Trophoblast cell (in vitro differentiated cells and primary cell): ENCODE measurements at regions not wholly inside any gene's neighbourhood (a gene's known extent, or its start where the extent isn't known, plus 50 kb on each side); places are given as distances from the start of the nearest gene placed in this dataset.

Source experiments
- DNase-seq, 2 donors: peaks; one replicate each; pipeline ENCODE4 v3.0.0-alpha.2; 2016
- H2AFZ ChIP-seq: 2 replicates; pipeline ENCODE4 v1.6.1; 2013; ENCODE audit warnings: low read length, moderate library complexity, mild to moderate bottlenecking; ENCODE audit not compliant: insufficient read depth, poor library complexity
- H2AK5ac ChIP-seq: 2 replicates; pipeline ENCODE4 v1.6.1; 2013; ENCODE audit warnings: mild to moderate bottlenecking, low read length
- H2BK120ac ChIP-seq: 2 replicates; pipeline ENCODE4 v1.6.1; 2013; ENCODE audit warnings: low read length, mild to moderate bottlenecking, moderate library complexity; ENCODE audit not compliant: insufficient read depth, poor library complexity
- H2BK12ac ChIP-seq: 2 replicates; pipeline ENCODE4 v1.6.1; 2013; ENCODE audit warnings: mild to moderate bottlenecking, low read length, moderate library complexity
- H2BK5ac ChIP-seq: 2 replicates; pipeline ENCODE4 v1.6.1; 2013; ENCODE audit warnings: low read length, low read depth, moderate library complexity, mild to moderate bottlenecking; ENCODE audit not compliant: poor library complexity
- H3K14ac ChIP-seq: 2 replicates; pipeline ENCODE4 v1.6.1; 2013; ENCODE audit warnings: mild to moderate bottlenecking, low read length
- H3K18ac ChIP-seq: 2 replicates; pipeline ENCODE4 v1.6.1; 2013; ENCODE audit warnings: mild to moderate bottlenecking, low read length
- H3K23ac ChIP-seq: 2 replicates; pipeline ENCODE4 v1.6.1; 2013; ENCODE audit warnings: low read length
- H3K27ac ChIP-seq: 2 replicates; pipeline ENCODE4 v1.5.1; 2013; ENCODE audit warnings: low read depth, mild to moderate bottlenecking, inconsistent platforms, low read length, moderate library complexity
- H3K27me3 ChIP-seq: 2 replicates; pipeline ENCODE4 v1.6.1; 2013; ENCODE audit warnings: inconsistent platforms, mild to moderate bottlenecking, low read length, moderate library complexity; ENCODE audit not compliant: insufficient read depth
- H3K36me3 ChIP-seq, 2 experiments: 1 replicate in 1 of 2; 2 replicates in 1 of 2; pipeline ENCODE4 v1.6.1; 2013; ENCODE audit warnings: low read length in 2 of 2, mild to moderate bottlenecking in 2 of 2, moderate library complexity in 1 of 2; ENCODE audit not compliant: insufficient read depth in 2 of 2, control insufficient read depth in 1 of 2
- H3K4ac ChIP-seq: 2 replicates; pipeline ENCODE4 v1.6.1; 2013; ENCODE audit warnings: low read depth, mild to moderate bottlenecking, low read length, moderate library complexity
- H3K4me1 ChIP-seq, 2 experiments: 1 replicate in 1 of 2; 2 replicates in 1 of 2; pipeline ENCODE4 v1.6.1; 2013; ENCODE audit warnings: low read length in 2 of 2, mild to moderate bottlenecking in 2 of 2, moderate library complexity in 1 of 2; ENCODE audit not compliant: insufficient read depth in 2 of 2, control insufficient read depth in 1 of 2
- H3K4me2 ChIP-seq: 2 replicates; pipeline ENCODE4 v1.6.1; 2013; ENCODE audit warnings: inconsistent platforms, mild to moderate bottlenecking, low read length, moderate library complexity
- H3K4me3 ChIP-seq: 2 replicates; pipeline ENCODE4 v1.5.1; 2013; ENCODE audit warnings: mild to moderate bottlenecking, low read depth, low read length, inconsistent platforms
- H3K79me1 ChIP-seq: one replicate; pipeline ENCODE4 v1.6.1; 2013; ENCODE audit warnings: low read length
- H3K79me2 ChIP-seq: 2 replicates; pipeline ENCODE4 v1.6.1; 2013; ENCODE audit warnings: low read length, mild to moderate bottlenecking; ENCODE audit not compliant: control insufficient read depth, insufficient read depth, poor library complexity
- H3K9ac ChIP-seq: 2 replicates; pipeline ENCODE4 v1.6.1; 2013; ENCODE audit warnings: mild to moderate bottlenecking, low read length
- H3K9me3 ChIP-seq: 2 replicates; pipeline ENCODE4 v1.6.1; 2013; ENCODE audit warnings: low read depth, mild to moderate bottlenecking, control low read depth, inconsistent platforms, low read length; ENCODE audit not compliant: insufficient read depth
- H4K12ac ChIP-seq: 2 replicates; pipeline ENCODE4 v1.6.1; 2013; ENCODE audit warnings: low read depth, mild to moderate bottlenecking, low read length, moderate library complexity
- H4K8ac ChIP-seq: 2 replicates; pipeline ENCODE4 v1.6.1; 2013; ENCODE audit warnings: low read depth, mild to moderate bottlenecking, low read length, moderate library complexity
- H4K91ac ChIP-seq: one replicate; pipeline ENCODE4 v1.6.1; 2013; ENCODE audit warnings: low read depth, mild to moderate bottlenecking, low read length, moderate library complexity
- WGBS: extraction: QIAGEN DNeasy Blood & Tissue Kit; methylation state at CpG from one replicate; pipeline ENCODE4 v1.1.7; 2013; ENCODE audit warnings: missing lambda C conversion rate; ENCODE audit not compliant: insufficient read length, insufficient coverage; ENCODE audit errors: extremely low coverage; 5-methylcytosine and 5-hydroxymethylcytosine counted together

DNA sequence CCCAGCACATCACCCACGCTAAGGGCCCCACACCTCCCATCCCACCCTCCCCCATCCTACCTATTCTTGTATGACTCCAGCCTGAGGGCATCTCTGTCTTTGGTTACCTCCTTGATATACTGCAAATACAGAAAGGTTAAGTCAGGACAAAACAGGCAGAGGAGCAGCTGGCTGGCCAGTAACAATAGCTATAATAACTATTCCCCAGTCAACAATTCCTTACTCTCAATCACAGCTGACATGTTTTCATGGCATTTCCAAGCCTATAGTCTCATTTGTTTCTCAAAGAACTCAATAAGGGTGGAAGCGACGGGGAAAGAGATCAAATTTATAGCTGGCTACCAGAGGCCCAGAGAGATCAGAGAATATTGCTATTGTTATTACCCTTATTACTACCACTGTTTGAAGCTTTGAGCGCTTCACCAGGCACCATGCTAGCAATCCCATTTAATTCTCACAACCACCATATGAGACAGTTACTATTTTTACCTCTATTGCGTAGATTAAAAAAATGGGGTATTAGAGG lies 93.0 kb upstream of the C2CD4B start:
- H3K14ac ChIP-seq, result no peak overlapping the region
- peaks cover 18% of the 10 kb centered on the region for H3K9me3 ChIP-seq

DNA sequence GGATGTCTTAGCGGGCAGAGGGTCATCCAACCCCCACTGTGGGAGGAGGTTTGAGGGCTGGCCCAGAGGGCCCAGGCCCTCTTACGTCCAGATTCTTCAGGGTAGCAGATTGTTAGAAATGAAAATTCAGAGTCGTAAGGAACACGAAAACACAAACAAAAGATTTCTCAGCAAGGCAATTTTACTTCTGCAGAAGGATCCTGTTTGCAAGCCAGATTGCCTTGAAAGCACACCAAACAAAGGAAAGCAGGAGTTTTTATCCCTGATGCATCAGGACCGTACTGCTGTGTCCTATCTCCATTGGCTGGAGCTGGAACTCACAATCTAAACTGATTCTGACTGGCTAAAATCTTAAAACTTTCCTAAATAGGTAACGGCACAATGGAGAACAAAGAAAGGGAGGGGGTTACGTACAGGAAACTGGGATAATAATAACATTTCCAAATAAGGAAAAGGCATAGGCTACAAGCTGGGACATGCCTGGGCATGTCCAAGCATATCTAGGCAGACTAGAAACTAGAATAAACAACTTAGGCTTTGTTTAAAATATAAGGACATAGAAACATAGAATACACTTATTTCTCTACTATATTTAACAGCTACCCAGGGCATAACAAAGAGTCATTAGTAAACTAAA lies 97.3 kb upstream of the C2CD4B start:
- DNase-seq, result no peak
- H3K4me2 ChIP-seq, result no peak overlapping the region
- H3K27me3 ChIP-seq, result no peaks in the 10 kb centered on the region
- peaks cover 31% of the 10 kb centered on the region for H3K9me3 ChIP-seq
- no peaks in the 10 kb centered on the region for H3K36me3 ChIP-seq
- no peak overlapping the region for H2BK120ac ChIP-seq
- no peak overlapping the region for H3K18ac ChIP-seq
- no peak overlapping the region for H2BK12ac ChIP-seq
- H3K79me2 ChIP-seq, result no peaks in the 10 kb centered on the region
- H3K27ac ChIP-seq, result no peak overlapping the region
- no peak overlapping the region for H4K8ac ChIP-seq
- no peak overlapping the region for H3K14ac ChIP-seq
- no peak overlapping the region for H3K4ac ChIP-seq
- H3K23ac ChIP-seq, result no peak overlapping the region
- H3K4me3 ChIP-seq, result no peak overlapping the region
- no CpG with 5 or more reads among the region's 7 CpGs for WGBS
- no peak overlapping the region for H2AK5ac ChIP-seq
- H4K91ac ChIP-seq, result no peak overlapping the region
- H2BK5ac ChIP-seq, result no peak overlapping the region
- no peak overlapping the region for H3K9ac ChIP-seq
- no peaks in the 10 kb centered on the region for H3K4me1 ChIP-seq
- H4K12ac ChIP-seq, result no peak overlapping the region
- H2AFZ ChIP-seq, result no peak overlapping the region
- H3K79me1 ChIP-seq, result no peaks in the 10 kb centered on the region

More for the DNA sequence above, 93.0 kb upstream of the C2CD4B start:
- Histone ChIP-seq H3K79me2 (no peaks in the 10 kb centered on the region), H2BK5ac (no peak overlapping the region), H3K4me1 (no peaks in the 10 kb centered on the region), H3K4me3 (no peak overlapping the region), H3K27me3 (no peaks in the 10 kb centered on the region), H3K18ac (no peak overlapping the region), H4K8ac (no peak overlapping the region), H2BK12ac (no peak overlapping the region), H3K36me3 (no peaks in the 10 kb centered on the region), H3K79me1 (no peaks in the 10 kb centered on the region), H2AFZ (no peak overlapping the region), H3K9ac (no peak overlapping the region), H3K23ac (no peak overlapping the region), H4K12ac (no peak overlapping the region), H3K4ac (no peak overlapping the region), H2AK5ac (no peak overlapping the region), H3K27ac (no peak overlapping the region), H4K91ac (no peak overlapping the region), H3K4me2 (no peak overlapping the region), H2BK120ac (no peak overlapping the region)
- no peak for DNase-seq
- no CpG with 5 or more reads among the region's 5 CpGs for WGBS

DNA sequence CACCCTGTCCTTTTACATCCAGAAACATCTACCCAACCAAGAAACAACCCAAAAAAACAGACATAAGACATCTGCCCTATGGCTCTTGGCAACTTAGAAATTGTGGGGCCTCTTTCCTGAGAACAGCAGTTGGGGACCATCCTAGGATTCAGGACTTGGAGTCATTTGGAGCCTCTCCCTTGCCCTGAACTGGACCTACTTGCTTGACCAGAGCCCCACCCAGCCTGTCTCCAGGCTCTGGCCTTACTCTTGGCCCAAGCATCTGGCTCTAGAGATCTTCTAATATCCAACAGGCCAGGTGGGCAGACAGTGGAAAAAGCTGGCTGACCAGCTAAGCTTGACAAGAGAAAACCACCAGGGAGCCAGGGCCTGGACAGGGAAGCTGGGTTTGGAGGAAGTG lies 99.1 kb upstream of the C2CD4B start:
- no peak overlapping the region for H2BK5ac ChIP-seq
- no peak overlapping the region for H2AK5ac ChIP-seq
- no peak overlapping the region for H3K4me3 ChIP-seq
- H3K18ac ChIP-seq, result no peak overlapping the region
- no peak overlapping the region for H2BK12ac ChIP-seq
- no peak overlapping the region for H3K4me2 ChIP-seq
- no peaks in the 10 kb centered on the region for H3K79me1 ChIP-seq
- H3K9me3 ChIP-seq, result peaks cover 35% of the 10 kb centered on the region
- no peak overlapping the region for H3K9ac ChIP-seq
- H3K14ac ChIP-seq, result no peak overlapping the region
- H4K91ac ChIP-seq, result no peak overlapping the region
- H2BK120ac ChIP-seq, result no peak overlapping the region
- no peak overlapping the region for H3K23ac ChIP-seq
- no peaks in the 10 kb centered on the region for H3K27me3 ChIP-seq
- H3K27ac ChIP-seq, result no peak overlapping the region
- no peaks in the 10 kb centered on the region for H3K36me3 ChIP-seq
- H4K8ac ChIP-seq, result no peak overlapping the region
- H3K79me2 ChIP-seq, result no peaks in the 10 kb centered on the region
- no peak overlapping the region for H2AFZ ChIP-seq
- no peak for DNase-seq
- no peak overlapping the region for H3K4ac ChIP-seq
- H4K12ac ChIP-seq, result no peak overlapping the region
- no peaks in the 10 kb centered on the region for H3K4me1 ChIP-seq

DNA sequence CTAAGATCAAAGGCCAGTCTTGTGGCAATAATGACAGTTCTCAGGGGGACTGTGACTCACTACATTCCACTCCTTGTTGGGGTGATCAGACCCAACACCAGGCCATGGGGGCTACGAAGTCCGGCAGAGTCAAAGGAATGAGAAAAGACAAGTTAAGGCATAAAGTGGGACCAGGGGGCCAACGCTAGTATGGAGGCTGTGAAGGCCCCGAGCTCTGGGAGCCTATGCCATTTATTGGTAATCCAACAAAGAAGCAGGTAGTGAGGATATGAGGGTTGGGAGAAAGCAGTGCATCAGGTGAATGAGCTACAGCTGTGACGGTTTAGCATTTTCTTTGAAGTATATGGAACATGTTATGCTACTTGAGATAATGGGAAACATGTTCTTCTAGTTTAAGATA lies 104.4 kb upstream of the C2CD4B start:
- Histone ChIP-seq H2AFZ (no peak overlapping the region), H3K4me3 (no peak overlapping the region), H3K79me1 (no peaks in the 10 kb centered on the region), H3K18ac (no peak overlapping the region), H3K27ac (no peak overlapping the region), H3K36me3 (peaks cover 0 to 2% of the 10 kb centered on the region in 2 experiments), H4K12ac (no peak overlapping the region), H4K8ac (no peak overlapping the region), H3K79me2 (no peaks in the 10 kb centered on the region), H2BK12ac (no peak overlapping the region), H3K27me3 (no peaks in the 10 kb centered on the region), H2BK120ac (no peak overlapping the region), H3K23ac (no peak overlapping the region), H2AK5ac (no peak overlapping the region), H3K9me3 (peaks cover 28% of the 10 kb centered on the region), H3K9ac (no peak overlapping the region), H2BK5ac (no peak overlapping the region), H4K91ac (no peak overlapping the region), H3K14ac (no peak overlapping the region), H3K4me2 (no peak overlapping the region), H3K4me1 (no peaks in the 10 kb centered on the region), H3K4ac (no peak overlapping the region)
- no peak for DNase-seq
- WGBS, result no CpG with 5 or more reads among the region's 5 CpGs
